Superior temporal gyrus (tissue), 1 donor: ENCODE measurements at regions not wholly inside any gene's neighbourhood (a gene's known extent, or its start where the extent isn't known, plus 50 kb on each side); places are given as distances from the start of the nearest gene placed in this dataset.
A peak's percentile ranks its signal among the peaks of the same experiment; 100 is the strongest.

Experiments used
- DNase-seq: peaks from one replicate; pipeline ENCODE4 v3.0.0-alpha.2; 2016; ENCODE audit errors: extremely low spot score

DNA sequence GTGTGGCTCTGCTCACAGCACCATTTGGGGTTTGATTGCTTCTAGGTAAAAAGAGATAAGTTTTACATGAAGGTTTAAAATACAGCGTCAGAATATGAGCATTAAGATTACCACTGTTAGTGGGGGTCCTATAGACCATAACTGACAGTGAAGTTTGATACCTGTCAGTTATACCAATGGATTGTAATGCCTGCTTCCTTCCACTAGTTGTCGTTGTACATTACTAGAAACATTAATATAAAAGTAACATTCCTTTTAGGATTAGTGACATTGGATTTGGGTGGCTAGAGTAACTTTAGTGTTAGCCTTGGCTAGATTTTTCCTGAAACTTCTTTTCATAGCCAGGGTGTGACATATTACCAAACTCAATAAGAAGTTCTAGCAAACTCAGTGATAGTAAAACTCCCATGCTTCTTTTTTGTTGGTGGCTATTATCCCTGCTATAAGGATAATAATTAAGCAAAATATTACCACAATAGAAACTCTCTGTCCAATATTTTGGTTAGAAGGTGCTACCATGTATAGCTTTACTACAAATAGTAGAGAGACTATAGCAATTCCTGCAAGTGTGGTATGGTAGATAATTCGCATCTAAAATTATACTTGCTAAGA is 57.1 kb downstream of the FAM181B start:
- no peak for DNase-seq

DNA sequence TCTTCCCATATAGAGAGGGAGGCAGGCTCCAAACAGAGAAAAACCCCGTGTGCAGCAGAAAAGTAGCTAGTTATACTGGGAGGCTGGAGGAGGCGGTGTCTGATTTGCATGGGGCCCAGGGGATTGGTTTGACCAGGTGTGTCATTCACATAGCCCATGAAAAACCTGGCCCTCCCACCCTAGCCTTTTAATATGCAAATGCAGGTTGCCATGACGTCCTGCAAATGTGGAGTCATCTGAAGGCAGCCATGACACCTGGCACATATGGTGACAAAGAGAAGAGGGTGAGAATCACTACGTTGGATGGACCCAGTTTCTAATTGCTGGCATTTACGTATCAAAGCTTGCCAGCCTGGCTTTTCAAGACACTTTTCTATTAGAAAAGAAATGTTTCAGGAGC is 57.8 kb downstream of the FAM181B start:
- DNase-seq, result no peak

DNA sequence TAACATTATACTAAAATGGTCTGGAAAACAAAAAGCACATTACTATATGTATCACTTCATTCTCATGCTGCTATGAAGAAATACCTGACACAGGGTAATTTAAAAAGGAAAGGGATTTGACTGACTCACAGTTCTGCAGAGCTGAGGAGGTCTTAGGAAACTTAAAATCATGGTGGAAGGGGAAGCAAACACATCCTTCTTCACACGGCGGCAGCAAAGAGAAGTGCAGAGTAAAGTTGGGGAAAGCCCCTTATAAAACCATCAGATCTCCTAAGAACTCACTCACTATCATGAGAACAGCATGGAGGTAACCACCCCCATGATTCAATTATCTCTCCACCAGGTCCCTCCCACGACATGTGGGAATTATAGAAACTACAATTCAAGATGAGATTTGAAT is 60.0 kb downstream of the FAM181B start:
- no peak for DNase-seq

- DNase-seq, result no peak
These were observed 62.2 kb downstream of the FAM181B start for GRCh38 chr11:82671451-82671850.

- DNase-seq, result peak; percentile 76
These were observed 70.1 kb downstream of the FAM181B start for GRCh38 chr11:82663535-82663934.

DNA sequence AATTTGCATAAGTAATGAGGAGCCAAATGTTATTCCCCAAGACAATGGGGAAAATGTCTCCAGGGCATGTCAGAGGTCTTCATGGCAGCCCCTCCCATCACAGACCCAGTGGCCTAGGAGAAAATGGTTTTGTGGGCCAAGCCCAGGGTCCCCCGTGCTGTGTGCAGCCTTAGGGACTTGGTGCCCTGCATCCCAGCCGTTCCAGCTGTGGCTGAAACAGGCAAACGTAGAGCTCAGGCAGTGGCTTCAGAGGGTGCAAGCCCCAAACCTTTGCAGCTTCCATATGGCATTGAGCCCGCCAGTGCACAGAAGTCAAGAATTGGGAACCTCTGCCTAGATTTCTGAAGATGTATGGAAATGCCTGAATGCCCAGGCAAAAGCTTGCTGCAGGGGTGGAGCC is 79.9 kb downstream of the FAM181B start:
- no peak for DNase-seq

- no peak for DNase-seq
These were observed 94.4 kb downstream of the FAM181B start for GRCh38 chr11:82639251-82639650.

GRCh38 chr11:82636615-82637014 is 97.0 kb downstream of the FAM181B start:
- DNase-seq, result no peak

- DNase-seq, result no peak
These were observed 99.6 kb downstream of the FAM181B start for GRCh38 chr11:82634091-82634490.

GRCh38 chr11:82631722-82632630 is 101.7 kb downstream of the FAM181B start:
- no peak for DNase-seq

DNA sequence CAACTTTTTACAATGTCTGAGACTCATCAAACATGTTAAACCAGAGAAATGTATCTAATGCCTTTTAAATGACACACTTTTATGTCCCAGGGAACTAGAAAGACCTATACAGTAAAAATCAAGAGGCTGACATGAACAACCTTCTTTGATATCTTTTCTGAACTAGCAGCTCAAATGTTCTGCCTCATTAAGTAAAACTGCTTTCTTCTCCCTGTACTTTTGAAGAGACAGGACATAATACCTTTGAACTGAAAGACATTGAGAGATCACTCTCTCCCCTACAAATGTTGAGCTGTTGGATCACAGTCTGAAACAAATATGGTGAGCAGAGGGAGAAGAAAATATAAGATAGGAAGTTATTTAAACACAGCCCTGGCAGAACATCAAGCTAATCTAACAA is 123.0 kb downstream of the FAM181B start:
- no peak for DNase-seq

GRCh38 chr11:82606738-82607137 is 126.9 kb downstream of the FAM181B start:
- DNase-seq, result no peak

- no peak for DNase-seq
These were observed 132.0 kb downstream of the FAM181B start for GRCh38 chr11:82601711-82602110.

DNA sequence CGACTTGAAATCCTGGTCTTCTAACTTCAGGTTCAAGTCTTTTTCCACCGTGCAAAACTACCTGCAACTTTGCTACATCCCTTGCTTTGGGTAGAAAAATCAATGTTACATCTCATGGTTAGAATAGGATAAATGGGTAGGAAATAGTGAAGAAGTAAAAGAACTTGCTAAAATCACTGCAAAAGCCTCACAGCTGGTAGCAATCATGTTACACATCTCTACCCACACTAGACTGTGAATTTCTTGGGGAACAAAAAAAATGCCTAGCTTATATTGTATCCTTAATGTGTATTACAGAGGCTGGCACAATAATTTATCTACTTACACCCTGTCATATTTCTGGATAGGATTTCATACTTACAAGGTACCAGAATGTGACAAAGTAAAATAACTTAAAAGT is 133.8 kb downstream of the FAM181B start:
- DNase-seq, result no peak

GRCh38 chr11:82586581-82586980 is 147.1 kb downstream of the FAM181B start:
- DNase-seq, result no peak

DNA sequence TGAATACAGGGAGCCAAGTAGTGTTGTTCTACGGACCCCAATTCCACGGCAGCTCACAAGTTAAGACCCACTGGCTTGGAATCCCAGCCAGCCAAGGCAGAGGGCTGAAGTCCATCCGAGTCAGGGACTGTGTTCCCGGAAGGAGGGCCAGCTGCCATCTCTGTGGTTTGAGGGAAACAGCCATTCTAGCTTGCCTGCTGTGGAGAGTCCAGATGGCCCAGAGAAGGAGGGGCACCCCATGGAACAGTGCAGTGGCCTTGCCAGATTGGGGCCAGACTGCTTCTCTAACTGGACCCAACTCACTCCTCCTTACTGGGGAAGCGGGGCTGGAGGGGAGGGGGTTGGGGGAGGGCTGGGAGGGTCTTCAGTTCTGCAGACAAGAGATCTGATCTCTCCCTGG is 156.4 kb downstream of the FAM181B start:
- DNase-seq, result no peak

DNA sequence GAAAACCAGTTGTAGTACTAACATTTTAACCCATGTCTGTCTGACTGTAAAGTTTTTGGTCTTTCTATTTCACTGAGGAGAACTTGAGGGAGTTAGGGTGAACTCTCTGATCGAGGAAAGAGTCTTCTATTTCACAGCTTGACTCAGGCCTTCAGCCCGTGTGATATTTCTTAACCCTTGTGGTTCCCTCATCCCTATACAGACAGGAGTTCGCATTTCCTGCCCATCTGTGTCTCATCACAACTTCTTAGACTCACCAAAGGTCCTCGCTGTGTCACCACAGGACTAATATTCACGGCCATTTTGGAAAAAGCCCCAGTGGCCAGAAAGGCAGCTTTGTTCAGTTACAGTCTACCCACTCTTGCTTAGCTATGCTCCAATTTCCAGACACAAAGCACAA is 172.8 kb downstream of the FAM181B start:
- no peak for DNase-seq

DNA sequence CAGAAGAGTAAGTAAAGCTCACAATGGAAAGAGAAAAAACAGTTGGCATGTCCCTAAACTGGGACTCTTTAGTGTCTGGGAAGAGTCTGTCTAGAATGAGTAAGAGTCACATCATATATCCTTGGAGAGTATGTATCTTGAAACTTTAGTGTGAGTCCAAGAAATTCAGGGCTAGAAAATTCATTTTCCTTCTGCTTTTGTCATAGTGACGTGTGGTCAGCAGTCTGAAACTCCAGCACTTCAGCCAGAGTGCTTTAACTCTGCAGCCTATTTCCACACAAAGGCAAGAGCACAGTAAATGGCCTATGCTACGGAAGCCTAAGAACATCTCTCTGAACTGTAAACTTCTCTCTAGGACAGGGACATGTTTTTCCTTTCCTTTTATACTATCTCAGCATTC is 174.1 kb downstream of the FAM181B start:
- peak; percentile 33 for DNase-seq

DNA sequence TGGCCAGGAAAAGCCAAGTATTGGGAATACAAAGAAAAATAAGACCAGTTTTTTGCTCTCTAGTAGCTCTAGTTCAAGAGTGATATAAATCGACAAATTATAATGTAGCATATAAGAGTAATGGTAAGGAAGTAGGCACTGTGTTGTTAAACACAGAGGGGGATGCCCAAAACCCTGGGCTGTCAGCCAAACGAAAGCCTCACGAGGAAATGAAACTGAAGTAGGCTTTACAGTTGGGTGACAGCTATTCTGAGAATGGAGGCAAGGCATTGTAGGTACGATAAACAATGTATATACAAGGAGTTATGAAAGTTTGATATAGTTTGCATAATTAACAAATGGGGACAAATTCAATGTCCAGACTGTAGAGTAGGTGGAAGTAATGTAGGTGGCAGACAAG is 176.4 kb downstream of the FAM181B start:
- DNase-seq, result peak; percentile 36

DNA sequence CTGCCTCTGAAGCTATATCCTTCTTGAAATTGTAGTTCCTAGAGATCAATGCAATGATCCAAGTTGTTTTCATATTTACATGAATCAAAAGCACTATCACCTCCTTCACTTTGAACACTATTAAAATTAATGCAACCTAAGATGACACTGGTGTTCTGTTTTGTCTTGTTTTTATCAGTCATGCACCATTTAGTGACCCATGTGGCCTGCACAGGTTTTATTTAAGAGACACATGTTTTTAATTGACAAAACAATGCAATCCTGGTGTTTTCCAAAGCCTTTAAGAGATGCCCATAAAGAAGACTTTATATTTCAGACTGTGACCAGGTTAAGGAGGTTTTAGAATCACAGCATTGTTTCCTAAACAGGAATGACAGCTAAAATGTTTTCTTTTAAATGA is 177.5 kb downstream of the FAM181B start:
- DNase-seq, result no peak

GRCh38 chr11:82546661-82547557 is 186.8 kb downstream of the FAM181B start:
- DNase-seq, result no peak

DNA sequence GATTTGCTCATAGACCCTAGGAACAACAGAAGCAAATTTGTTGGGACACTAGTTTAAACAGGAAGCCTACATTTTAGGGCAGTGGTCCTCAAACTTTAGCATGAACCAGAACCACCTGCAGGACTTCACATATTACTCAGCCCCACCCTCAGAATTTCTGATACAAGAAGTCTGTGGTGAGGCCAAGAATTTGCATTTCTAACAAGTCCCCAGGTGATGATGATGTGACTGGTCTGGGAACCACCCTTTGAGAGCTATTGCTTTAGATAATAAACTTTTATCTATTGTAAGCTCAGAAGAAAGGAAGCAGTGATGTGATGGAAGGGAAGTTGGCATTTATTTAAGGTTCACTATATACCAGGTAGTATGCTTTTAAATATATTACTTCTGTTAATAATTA is 194.0 kb downstream of the FAM181B start:
- no peak for DNase-seq
